ENCODE measurements at regions not wholly inside any gene's neighbourhood (a gene's known extent, or its start where the extent isn't known, plus 50 kb on each side); places are given as distances from the start of the nearest gene placed in this dataset.

- no peaks in the 10 kb centered on the region for H3K36me3 ChIP-seq
- no peak for TF ChIP-seq CTCF (IDR thresholded peaks at IDR 0.05)
- H3K27me3 ChIP-seq, result peaks cover 100% of the 10 kb centered on the region
- H3K27ac ChIP-seq, result no peak overlapping the region
- H3K4me3 ChIP-seq (ENCODE audit: low read depth in 1 of 2, low read length in 1 of 2), result no peak overlapping the region
- H3K9me3 ChIP-seq, result no peaks in the 10 kb centered on the region
- peaks cover 0 to 5% of the 10 kb centered on the region in 2 experiments for H3K4me1 ChIP-seq (ENCODE audit: control insufficient read depth in 1 of 2, insufficient read depth in 1 of 2, low read depth in 1 of 2, low read length in 1 of 2)
Observed at GRCh38 chr14:103217538-103217937, 94.3 kb downstream of the TNFAIP2 start.

GRCh38 chr14:103220134-103220981 is 97.1 kb downstream of the TNFAIP2 start:
- H3K36me3 ChIP-seq, result no peaks in the 10 kb centered on the region
- H3K4me3 ChIP-seq (ENCODE audit: low read depth in 1 of 2, low read length in 1 of 2), result no peak overlapping the region
- no peak overlapping the region for H3K27ac ChIP-seq
- peaks cover 83% of the 10 kb centered on the region for H3K27me3 ChIP-seq
- peaks cover 17% of the 10 kb centered on the region in 2 experiments for H3K4me1 ChIP-seq (ENCODE audit: control insufficient read depth in 1 of 2, insufficient read depth in 1 of 2, low read depth in 1 of 2, low read length in 1 of 2)
- TF ChIP-seq CTCF (IDR thresholded peaks at IDR 0.05), result no peak
- H3K9me3 ChIP-seq, result no peaks in the 10 kb centered on the region

GRCh38 chr14:103220982-103221641 is 97.9 kb downstream of the TNFAIP2 start:
- Histone ChIP-seq H3K4me1 (ENCODE audit: control insufficient read depth in 1 of 2, insufficient read depth in 1 of 2, low read depth in 1 of 2, low read length in 1 of 2) (peaks cover 17% of the 10 kb centered on the region in 2 experiments), H3K27ac (no peak overlapping the region), H3K27me3 (peaks cover 81% of the 10 kb centered on the region), H3K4me3 (ENCODE audit: low read depth in 1 of 2, low read length in 1 of 2) (no peak overlapping the region), H3K36me3 (no peaks in the 10 kb centered on the region), H3K9me3 (no peaks in the 10 kb centered on the region)
- no peak for TF ChIP-seq CTCF (IDR thresholded peaks at IDR 0.05)

GRCh38 chr14:103221781-103222358 is 98.6 kb downstream of the TNFAIP2 start:
- no peak overlapping the region for H3K27ac ChIP-seq
- H3K4me1 ChIP-seq (ENCODE audit: control insufficient read depth in 1 of 2, insufficient read depth in 1 of 2, low read depth in 1 of 2, low read length in 1 of 2), result peaks cover 17% of the 10 kb centered on the region in 2 experiments
- no peaks in the 10 kb centered on the region for H3K36me3 ChIP-seq
- no peak overlapping the region for H3K4me3 ChIP-seq (ENCODE audit: low read depth in 1 of 2, low read length in 1 of 2)
- peaks cover 80% of the 10 kb centered on the region for H3K27me3 ChIP-seq
- TF ChIP-seq CTCF (IDR thresholded peaks at IDR 0.05), result no peak
- no peaks in the 10 kb centered on the region for H3K9me3 ChIP-seq

DNA sequence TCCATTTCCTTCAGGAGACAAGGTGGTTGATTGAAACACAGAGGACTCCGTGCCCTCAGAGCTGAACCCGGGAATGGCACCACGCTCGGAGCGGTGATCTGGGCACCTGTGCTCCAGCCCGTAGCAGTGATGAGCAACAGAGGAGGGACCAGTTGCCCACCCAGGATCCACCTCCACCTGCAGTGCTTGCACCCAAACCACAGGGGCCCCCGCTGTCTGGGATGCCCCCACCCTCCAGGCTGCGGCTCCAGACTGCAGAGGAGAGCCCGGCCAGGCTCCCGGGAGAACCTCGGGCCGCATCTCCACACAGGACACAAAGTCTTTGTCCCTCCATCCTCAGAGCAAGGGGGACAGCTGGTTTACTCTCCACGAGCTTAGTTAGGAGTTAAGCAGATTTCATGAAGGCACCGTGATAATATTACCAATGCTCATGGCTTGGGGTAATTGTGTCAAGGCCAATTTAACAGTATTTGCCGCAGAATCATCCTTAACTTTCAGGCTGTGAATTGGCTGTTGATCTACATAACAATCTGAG is 100.6 kb downstream of the TNFAIP2 start:
- no peak overlapping the region for H3K27ac ChIP-seq
- H3K9me3 ChIP-seq, result no peaks in the 10 kb centered on the region
- peaks cover 17% of the 10 kb centered on the region in 2 experiments for H3K4me1 ChIP-seq (ENCODE audit: control insufficient read depth in 1 of 2, insufficient read depth in 1 of 2, low read depth in 1 of 2, low read length in 1 of 2)
- H3K4me3 ChIP-seq (ENCODE audit: low read depth in 1 of 2, low read length in 1 of 2), result no peak overlapping the region
- TF ChIP-seq CTCF (IDR thresholded peaks at IDR 0.05), result no peak
- peaks cover 62% of the 10 kb centered on the region for H3K27me3 ChIP-seq
- H3K36me3 ChIP-seq, result no peaks in the 10 kb centered on the region
